GOT3 (cell line): ENCODE measurements at regions not wholly inside any gene's neighbourhood (a gene's known extent, or its start where the extent isn't known, plus 50 kb on each side); places are given as distances from the start of the nearest gene placed in this dataset.
"Not testable (repeated sequence)": the region's sequence is repeated elsewhere in the genome, so short reads cannot be mapped to it uniquely, and the experiment has no call there.

ENCODE experiments used
- DNase-seq: peaks from one replicate; lab custom pipeline; 2025; ENCODE audit warnings: mixed read lengths; lab: John Stamatoyannopoulos, UW

DNA sequence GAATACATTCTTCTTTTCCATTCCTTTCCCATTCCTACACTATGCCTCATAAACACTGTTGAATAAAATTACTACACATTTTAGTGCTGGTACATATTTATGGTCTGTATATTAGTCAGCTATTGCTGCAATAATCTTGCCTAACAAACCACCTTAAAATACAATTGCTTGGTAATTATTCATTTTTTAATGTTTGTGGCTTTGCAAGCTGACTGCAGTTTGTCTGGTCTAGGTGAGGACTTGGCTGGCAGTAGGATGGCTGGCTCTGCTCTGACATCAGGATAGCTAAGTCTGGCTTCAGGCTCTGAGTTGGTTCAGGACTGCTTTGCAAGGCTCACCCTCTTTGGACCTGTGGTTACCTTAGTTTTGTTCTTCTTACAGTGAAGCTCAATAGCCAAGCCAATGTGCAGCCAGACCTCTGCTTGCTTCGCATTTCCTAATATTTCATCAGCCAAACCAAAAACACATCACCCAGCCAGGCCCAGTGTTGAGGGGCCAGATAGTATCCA lies 913.4 kb upstream of the RAG2 start:
- no peak for DNase-seq

DNA sequence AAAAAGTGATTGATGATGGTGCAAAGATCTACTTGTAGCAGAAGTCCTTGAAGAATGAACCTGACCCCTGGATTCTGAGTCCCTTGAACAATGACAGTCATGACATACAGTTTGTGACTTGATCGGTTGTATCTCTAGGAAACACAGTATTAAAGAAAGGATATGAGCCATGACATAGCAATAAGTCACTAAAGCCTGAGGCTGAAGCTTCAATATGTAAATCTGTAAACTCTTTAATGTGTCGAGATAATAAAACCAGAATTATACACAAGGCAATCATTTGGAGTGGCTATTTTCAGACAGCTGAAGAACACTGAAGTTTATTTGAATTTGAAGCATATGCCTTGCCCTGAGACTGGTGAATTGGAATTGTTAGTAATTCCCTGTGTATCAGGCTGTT lies 911.5 kb upstream of the RAG2 start:
- DNase-seq, result no peak

DNA sequence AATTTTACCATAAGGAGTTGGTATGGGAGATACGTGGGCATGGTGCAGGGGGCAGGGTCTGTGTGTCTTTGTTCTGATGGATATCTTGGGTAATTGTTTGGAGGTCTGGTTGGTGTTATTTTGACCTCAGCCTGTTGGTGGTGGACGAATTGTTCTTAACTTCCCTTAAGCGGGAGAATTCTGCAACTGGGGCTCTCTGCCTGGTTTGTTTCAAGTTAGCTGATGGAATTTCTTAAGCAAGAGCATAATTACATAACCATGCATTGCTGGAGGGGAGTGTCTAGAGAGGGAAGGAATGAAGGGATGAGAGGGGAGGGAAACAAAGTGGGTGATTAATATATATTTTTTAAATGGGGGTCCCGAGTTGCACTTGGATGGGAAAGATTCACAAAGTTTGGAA lies 908.5 kb upstream of the RAG2 start:
- DNase-seq, result no peak

DNA sequence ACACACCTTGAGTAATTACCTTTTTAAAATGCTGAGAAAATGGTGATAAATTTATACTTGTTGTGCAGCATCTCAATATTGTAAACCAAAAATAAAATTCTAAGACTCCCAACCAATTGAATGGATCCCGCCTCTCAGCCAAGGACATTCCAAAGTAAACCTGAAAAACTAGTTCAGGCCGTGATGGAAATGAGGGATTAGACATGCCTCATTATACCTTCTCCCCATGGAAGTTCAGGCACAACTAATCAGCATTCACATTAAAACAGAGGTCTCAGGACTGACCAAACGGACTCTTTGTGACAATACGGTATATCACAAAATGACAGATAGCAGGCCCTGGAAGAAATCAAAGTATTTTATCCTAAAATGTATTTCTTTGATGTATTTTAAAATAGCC lies 907.4 kb upstream of the RAG2 start:
- no peak for DNase-seq

DNA sequence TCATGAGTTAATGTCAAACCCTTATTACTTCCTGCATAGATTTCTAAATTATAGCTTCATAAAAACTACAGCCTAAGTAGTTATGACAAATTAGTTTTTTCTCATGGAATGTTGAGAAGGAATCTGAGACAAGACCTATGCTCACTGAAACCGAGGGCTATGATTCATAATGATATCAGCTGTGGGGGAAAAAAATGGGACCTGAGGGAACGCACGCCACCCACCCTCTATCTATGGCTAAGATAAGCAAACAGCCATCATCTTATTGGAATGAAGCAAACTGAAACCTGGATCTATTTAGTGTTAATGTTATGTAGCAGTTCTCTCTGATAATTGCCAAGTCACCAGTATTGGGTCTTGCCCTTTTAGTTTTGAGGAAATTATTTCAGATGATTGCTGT lies 906.9 kb upstream of the RAG2 start:
- no peak for DNase-seq

DNA sequence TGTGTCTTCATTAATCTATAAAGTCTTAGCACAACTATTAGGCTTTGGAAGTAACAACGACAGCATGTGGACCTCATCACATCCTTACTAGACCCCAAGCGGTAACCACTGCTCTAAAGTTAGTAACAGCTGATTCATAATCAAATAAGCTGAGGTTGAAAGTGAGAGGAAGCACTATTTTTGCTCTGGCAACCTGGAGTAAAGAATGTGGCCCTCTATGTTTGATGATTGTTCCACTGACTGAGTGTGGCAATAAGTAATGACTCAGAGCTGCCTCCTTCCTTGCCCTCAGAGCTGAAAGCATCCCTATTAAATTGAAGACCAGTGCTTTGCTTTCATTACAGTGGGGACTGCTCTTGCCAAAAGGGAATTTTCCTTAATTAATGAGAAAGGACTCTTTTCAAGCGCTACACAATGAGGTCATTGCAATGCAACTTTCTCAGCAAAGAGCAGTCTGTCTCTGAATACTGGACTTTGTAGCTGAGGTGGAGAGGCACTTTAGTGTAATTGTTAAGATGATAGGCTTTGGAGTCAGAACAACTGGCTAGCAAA lies 906.1 kb upstream of the RAG2 start:
- DNase-seq, result no peak

DNA sequence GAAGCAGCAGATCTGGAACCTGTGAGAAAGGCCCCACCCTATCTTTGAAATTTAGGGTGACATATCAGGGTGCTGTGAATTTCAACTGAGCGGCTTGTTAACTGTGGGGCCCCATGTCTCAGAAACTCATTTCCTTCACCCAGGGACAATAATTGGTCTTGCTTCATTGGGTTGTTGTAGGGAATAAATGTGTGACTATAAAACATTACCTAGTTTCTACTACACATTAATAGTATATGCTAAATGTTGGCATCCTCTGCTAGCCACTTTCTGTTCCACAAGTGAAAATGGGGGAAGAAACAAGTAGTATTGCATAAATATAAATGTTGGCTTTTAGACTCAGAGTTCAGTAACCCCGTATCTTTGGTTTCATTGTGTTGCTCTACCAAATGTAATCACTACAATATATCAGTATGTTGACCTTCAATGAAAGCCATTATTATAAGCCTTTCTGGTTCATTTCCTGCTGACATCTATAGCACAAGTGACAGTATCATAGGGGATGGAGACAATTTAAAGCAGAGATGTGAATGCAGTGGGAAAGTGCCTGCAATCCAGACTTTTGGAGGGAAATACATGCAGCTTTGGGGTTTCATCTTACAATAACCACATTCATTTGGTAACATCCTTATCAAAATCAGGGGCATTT lies 905.5 kb upstream of the RAG2 start:
- DNase-seq, result no peak

DNA sequence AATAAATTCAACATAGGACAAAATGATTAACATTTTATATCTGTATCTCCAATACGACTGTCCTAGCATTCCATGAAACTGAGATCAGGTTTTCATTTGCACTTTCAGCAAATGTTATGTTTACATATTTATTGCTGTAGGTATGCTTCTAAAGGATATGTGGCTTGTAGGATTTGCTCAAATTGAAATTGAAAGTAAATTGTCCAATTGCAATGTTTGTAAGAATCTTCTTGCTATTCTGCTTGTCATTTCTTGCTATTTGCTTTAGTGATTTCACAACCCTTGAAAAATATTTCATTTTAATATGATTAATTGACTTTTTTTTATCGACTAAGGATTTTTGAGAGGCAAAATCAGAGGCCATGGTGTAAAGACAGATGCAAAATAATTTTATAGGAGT lies 904.2 kb upstream of the RAG2 start:
- DNase-seq, result no peak

DNA sequence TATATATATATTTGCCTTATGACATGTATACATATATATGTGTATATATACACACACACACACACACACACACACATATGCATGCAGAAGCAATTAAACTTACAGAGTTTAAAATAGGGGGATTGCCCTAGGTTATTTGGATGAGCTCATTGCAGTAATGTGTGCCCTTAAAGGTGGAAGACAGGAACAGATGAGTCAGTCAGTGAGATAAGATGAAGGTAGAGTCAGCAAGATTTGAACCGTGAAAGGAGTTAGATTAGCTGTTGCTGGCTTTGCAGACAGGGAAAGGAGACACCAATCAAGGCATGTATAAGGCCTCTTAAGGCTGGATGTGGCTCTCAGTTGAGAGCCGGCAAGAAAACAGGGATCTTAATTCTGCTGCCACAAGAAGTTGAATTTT lies 902.4 kb upstream of the RAG2 start:
- DNase-seq, result no peak

DNA sequence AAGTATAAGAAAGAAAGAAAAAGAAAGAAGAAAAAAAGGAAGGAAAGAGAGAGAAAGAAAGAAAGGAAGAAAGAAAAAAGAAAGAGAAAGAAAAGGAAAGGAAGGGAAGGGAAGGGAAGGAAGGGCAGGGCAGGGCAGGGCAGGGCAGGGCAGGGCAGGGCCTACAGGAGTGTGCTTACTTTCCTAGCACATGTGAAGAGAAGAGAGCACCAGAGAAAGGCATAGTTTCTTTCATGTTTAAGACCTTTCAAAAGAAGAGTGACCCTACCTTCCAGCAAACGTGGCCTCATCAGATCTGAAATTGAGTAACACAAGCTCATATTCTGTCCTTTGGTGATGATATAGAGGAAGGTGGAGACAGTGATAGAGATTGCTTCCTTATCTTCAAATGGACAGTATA lies 899.3 kb upstream of the RAG2 start:
- no peak for DNase-seq

DNA sequence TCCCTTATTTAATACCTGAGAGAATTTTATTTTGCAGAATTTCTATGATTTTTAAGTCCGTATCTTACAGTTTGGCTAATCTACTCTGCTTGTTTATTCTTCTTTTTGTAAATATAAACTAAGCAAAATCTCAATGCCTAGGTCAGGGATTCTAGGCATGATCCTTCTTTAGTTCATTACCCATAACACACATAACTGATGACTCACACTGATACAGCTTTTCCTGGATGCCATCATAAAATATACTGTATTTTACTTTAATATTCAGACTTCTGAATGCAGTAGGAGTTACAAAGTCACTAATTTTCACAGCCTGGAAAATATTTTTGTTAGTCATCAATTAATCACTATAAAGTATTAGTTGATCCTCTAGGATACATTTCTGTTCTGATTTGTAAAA lies 898.2 kb upstream of the RAG2 start:
- no peak for DNase-seq

DNA sequence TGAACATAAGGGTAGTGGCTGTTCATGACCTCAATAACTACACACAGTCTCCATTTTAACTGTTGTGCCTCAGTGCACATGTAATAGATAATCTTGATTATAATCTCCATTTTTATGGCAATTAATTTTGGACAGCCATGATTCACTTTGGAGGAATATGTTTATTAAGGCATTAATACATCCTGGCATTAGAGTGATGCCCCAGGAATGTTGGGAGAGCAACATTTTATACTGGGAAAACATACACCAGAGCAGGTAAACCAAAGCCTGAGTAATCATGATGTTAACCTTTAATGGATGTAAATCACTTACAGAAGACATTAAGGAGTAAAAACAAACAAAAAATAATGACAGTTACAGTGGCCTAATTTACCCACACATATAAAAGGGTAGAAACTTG lies 886.3 kb upstream of the RAG2 start:
- no peak for DNase-seq

DNA sequence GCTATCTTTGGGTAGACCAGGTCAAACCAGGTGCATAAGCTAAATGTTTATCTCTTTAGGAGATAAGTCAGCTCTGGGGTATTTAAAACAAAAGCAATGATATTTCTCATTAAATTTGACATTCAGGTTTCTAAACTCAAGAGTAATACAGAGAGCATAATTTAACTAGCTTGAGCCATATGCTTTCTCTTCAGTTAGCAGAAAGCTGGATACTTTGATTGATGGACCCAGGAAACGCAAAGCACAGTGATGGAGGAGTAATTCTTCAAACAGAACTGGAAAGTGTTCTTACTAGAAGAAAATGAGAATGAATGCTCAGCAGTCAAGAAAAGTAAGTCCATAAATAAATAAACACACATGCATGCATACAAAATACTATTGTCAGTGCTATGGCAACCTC lies 885.7 kb upstream of the RAG2 start:
- no peak for DNase-seq

DNA sequence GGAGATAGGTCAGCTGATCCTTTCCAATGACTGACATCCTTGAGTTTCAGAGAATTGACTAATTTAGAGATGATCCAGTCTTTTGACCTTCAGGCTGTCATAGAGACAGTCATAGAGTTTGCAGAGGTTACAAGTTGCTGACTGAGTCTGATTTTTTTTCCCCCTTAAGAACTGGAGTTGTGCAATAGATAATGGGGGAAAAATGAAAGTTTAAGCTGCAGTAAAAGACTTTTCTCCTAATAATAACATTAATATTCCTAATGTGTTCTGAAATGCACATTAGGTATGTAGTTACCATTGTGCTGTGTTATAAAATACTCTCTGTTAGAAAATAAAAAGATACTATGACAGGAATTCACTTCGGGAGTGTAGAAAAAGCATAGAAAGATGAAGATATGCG lies 876.9 kb upstream of the RAG2 start:
- no peak for DNase-seq

DNA sequence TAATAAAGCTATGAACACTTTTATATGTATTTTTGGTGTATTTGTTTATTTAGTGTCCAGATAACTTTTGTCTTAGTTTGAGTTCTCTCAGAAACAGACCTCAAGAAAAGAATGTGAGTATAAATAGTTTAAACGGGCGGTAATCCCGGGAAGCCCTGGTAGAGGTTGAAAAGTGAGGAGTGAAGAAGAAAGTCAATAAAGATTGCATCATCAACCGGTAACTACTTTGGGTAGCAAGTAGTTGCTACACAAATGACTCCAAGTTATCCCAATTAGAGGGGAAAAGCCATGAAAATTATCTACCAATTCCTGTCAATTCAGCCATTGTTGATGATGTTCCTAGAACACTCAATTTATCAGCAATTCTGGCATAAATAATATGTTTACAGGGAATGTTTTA lies 870.3 kb upstream of the RAG2 start:
- DNase-seq, result no peak

DNA sequence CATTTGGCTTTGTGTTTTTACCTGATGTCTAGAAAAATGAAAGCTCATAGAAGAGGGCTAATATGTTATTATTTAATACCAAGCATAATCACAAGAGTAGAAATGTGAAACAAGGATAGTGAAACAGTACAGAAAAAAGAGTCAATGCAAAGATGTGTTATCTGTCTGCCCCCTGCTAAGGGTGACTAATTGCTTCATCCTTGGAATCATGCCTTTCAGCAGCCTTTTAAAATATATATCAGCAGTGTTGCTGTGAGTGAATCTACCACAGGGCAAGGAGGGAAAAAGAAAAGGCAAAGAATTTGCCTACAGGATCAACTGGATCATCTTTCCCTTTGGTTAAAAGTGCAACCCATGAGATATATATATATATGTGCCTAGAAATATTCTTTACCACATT lies 867.2 kb upstream of the RAG2 start:
- DNase-seq, result no peak

DNA sequence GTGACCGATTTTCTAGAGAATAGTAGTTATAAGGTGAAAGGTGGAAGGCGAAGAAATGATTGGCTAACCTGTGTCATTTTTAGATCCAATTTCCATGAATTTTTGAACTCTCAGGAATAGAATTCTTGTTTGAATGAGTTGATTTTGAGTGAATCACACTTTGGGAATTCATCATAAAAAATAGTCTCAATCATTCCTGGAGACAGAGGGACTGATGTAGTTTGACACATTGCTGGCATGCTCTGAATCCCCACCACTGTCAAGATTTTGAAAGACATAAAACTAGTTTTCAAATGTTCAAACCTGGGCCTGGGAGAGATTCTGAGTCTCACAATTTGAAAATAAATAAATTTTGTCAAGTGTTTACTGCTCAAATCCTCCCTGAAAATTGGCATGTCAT lies 861.4 kb upstream of the RAG2 start:
- DNase-seq, result no peak

DNA sequence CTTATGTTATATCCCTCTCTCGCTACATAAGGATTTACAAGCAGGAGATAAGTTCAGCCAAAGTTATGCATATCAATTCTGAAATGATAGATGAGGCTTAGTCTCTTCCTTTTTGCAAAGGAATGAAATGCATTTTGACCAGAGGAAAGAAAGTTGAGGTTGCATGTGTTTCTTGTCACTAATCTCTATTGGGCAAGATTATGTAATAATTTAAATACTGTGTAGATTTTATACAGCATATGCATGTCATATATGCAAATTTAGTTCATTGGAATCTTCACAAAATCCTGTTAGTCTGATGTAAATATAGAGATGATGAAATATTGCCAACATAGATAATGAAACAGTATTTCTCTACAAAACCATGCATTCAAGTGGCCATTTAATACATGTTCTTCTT lies 858.7 kb upstream of the RAG2 start:
- DNase-seq, result no peak

DNA sequence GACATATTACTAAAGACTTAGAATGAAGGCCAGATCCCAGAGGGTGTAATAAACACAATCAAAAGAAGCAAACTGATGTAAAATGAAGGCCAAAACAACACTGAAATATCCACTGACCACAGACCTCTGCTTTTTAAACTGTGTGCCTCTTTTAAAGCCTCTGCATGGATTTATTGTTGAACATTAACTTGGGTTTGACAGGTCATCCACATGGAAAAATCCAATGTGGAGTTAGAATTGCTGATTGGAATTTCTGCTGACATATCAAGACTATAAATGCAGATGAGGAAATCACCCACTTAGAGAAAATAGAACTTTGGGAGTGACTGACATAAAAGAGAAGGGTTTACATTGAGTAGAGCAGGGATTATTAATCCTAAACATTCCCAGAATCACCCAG lies 853.9 kb upstream of the RAG2 start:
- no peak for DNase-seq

DNA sequence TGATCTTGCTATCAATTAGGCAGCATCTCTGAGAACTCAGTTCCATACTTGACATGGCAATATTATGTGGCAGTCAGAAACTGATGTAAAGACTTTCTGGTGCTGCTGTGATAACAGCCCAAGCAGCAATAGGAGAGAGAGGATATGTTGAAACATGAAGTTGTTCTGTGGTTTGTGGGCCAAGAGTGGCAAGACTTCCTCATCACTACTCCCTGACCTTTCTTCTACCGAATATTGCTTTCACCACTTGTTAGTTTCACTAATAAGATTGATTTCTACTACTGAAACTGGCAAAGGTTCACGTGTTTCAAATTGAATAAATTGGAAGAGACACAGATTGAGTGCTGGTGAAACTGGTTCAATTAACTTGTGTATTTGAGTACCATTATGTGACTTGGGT lies 852.6 kb upstream of the RAG2 start:
- DNase-seq, result no peak

DNA sequence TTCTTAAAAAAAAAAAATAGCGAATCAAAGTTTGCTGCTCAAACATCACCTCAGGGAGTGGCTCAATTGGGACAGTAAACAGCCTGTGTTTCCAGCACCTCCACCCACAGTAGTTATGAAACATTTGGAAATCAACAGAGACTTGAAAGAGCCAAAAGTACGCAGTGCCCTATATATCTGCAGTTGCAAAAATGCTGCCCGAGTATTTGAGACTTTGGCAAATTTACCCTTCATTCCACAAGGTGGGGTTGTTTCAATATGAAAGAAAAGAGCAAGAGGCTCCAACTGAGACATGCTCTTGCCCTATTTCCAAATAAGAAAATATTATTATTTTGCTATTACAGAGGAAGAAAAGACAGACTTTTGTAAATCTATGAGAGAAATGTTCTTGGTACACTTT lies 851.1 kb upstream of the RAG2 start:
- DNase-seq, result no peak

DNA sequence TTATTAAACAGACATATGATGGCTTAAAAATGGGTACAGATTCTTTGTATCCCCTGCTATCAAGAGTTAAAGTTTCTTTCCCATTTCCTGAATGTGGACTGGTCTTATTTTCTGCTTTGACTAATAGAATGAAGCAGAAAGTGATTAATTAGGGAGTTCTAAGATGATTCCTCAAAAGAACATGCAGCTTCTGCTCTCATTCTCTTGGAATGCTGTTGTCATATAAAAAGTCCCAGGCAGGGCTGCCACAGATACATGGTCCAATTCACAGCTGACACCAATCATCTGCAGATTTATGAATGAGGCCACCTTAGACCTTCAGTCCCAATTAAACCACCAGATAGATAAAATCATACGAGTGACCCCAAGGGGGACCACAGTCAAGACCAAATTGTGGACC lies 844.5 kb upstream of the RAG2 start:
- DNase-seq, result no peak

DNA sequence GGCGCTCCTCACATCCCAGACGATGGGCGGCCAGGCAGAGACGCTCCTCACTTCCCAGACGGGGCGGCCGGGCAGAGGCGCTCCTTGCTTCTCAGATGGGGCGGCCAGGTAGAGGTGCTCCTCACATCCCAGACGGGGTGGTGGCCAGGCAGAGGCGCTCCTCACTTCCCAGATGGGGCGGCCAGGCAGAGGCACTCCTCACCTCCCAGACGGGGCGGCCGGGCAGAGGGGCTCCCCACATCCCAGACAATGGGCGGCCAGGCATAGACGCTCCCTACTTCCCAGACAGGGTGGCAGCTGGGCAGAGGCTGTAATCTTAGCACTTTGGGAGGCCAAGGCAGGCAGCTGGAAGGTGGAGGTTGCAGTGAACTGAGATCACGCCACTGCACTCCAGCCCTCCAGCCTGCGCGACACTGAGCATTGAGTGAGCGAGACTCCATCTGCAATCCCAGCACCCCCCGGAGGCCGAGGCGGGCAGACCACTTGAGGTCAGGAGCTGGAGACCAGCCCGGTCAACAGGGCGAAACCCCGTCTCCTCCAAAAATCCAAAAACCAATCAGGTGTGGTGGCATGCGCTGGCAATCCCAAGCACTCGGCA lies 833.7 kb upstream of the RAG2 start:
- DNase-seq, result not testable (repeated sequence)
